ENCODE measurements at regions not wholly inside any gene's neighbourhood (a gene's known extent, or its start where the extent isn't known, plus 50 kb on each side); places are given as distances from the start of the nearest gene placed in this dataset.

GRCh38 chr18:25454270-25454659, 102.3 kb upstream of the ZNF521 start:
- TF ChIP-seq YY1 (IDR thresholded peaks at IDR 0.05; ENCODE audit: low read depth), result no peak
- TF ChIP-seq CEBPB (IDR thresholded peaks at IDR 0.05), result no peak
- TF ChIP-seq CREB1 (IDR thresholded peaks at IDR 0.05; ENCODE audit: low read depth), result no peak

All from Ishikawa (cell line).